ENCODE measurements at regions not wholly inside any gene's neighbourhood (a gene's known extent, or its start where the extent isn't known, plus 50 kb on each side); places are given as distances from the start of the nearest gene placed in this dataset.

DNA sequence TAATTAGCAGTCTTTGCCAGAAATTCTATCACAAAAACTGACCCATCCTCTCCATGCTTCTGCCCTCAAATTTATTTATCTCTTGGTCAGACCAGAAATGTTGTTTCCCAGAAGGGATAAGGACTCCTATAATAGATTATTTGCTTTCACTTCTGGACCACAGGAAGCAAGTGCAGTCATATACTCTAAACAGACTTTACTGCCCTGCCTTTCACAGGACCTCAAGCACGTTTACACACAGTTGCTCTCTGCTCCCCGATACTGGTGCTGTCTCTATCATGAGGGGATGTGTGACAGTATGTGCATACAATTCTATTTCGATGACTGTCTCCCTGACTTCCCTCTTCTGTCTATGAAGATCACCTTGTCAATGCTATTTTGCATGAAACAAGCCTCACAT lies 205.5 kb upstream of the TGFBR2 start:
- Histone ChIP-seq H3K27me3 (no peaks in the 10 kb centered on the region), H3K36me3 (no peaks in the 10 kb centered on the region), H3K4me3 (replicated peaks in 1 of 3) (no peak overlapping the region), H3K27ac (no peak overlapping the region), H3K9me3 (no peaks in the 10 kb centered on the region), H3K4me1 (peaks cover 4 to 8% of the 10 kb centered on the region in 2 donors)
- TF ChIP-seq, protein P1, sequence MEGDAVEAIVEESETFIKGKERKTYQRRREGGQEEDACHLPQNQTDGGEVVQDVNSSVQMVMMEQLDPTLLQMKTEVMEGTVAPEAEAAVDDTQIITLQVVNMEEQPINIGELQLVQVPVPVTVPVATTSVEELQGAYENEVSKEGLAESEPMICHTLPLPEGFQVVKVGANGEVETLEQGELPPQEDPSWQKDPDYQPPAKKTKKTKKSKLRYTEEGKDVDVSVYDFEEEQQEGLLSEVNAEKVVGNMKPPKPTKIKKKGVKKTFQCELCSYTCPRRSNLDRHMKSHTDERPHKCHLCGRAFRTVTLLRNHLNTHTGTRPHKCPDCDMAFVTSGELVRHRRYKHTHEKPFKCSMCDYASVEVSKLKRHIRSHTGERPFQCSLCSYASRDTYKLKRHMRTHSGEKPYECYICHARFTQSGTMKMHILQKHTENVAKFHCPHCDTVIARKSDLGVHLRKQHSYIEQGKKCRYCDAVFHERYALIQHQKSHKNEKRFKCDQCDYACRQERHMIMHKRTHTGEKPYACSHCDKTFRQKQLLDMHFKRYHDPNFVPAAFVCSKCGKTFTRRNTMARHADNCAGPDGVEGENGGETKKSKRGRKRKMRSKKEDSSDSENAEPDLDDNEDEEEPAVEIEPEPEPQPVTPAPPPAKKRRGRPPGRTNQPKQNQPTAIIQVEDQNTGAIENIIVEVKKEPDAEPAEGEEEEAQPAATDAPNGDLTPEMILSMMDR (IDR thresholded peaks at IDR 0.05), result no peak
- no peak for TF ChIP-seq POLR2A (IDR thresholded peaks at IDR 0.05)
- intact Hi-C loops (cut with DNase I), result no loop called here
- DNase-seq, result no peak
- 67 to 73% methylated on average over 3 of the region's 3 CpGs for WGBS, 2 donors

DNA sequence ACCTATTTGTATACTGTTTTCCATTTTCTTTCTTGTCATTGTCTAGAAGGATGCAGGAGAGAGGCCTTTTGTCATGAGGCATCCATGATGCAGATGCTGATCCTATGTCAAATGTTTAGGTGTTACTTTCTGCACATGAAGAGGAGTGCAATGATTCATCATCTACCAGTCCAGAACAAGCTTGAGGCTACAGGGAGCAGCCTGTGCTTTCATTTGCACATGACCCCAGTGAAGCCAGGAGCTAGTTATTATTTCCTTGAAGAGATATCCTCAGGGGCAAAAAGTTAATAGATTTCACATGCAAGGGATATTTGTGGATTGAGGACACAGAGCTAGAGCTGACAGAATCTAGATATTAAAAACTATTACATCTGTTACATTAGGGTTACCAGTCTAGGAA lies 204.4 kb upstream of the TGFBR2 start:
- Histone ChIP-seq H3K4me1 (peaks cover 4 to 8% of the 10 kb centered on the region in 2 donors), H3K36me3 (no peaks in the 10 kb centered on the region), H3K27ac (no peak overlapping the region), H3K27me3 (no peaks in the 10 kb centered on the region), H3K4me3 (replicated peaks in 1 of 3) (no peak overlapping the region), H3K9me3 (no peaks in the 10 kb centered on the region)
- DNase-seq, result no peak
- TF ChIP-seq, protein P1 (IDR thresholded peaks at IDR 0.05), result no peak
- TF ChIP-seq POLR2A (IDR thresholded peaks at IDR 0.05), result no peak
- intact Hi-C loops (cut with DNase I), result no loop called here

DNA sequence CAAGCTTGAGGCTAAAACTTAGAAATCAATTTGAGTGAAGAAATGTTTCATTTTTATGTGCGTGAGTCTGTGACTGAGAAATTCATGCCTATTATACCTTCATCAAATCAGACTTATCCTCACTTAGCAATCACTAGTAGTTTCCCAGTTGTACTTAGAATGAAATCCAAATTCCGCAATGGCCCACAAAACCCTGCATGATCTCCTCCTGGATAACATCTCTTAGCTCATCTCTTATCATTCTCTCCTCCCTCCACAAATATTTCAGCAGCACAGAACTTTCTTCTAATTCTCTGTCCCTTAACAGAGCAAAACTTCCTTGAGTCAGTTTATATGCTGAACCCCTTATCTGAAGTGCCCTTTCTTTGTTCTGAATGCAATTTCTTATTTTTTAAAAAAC lies 198.8 kb upstream of the TGFBR2 start:
- WGBS, 2 donors, result 96 to 98% methylated on average over 2 of the region's 2 CpGs
- Histone ChIP-seq H3K4me3 (replicated peaks in 1 of 3) (no peak overlapping the region), H3K9me3 (no peaks in the 10 kb centered on the region), H3K27me3 (no peaks in the 10 kb centered on the region), H3K27ac (no peak overlapping the region), H3K36me3 (no peaks in the 10 kb centered on the region), H3K4me1 (no peaks in the 10 kb centered on the region)
- intact Hi-C loops (cut with DNase I), result no loop called here
- TF ChIP-seq POLR2A (IDR thresholded peaks at IDR 0.05), result no peak
- TF ChIP-seq, protein P1 (IDR thresholded peaks at IDR 0.05), result no peak
- no peak for DNase-seq

DNA sequence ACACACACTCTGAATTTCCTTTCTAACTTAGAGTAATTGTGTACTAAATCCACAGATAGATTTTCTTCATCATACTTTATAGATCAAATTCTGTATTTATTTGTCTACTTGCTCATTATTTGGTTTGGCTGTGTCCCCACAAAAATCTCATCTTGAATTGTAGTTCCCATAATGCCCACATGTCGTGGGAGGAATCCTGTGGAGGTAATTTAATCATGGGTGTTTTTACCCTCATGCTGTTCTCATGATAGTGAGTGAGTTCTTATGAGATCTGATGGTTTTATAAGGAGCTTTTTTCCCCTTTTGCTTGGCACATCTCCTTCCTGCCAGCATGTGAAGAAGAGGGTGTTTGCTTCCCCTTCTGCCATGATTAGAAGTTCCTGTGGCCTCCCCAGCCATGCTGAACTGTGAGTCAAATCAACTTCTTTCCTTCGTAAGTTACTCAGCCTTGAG lies 198.3 kb upstream of the TGFBR2 start:
- Histone ChIP-seq H3K4me3 (replicated peaks in 1 of 3) (no peak overlapping the region), H3K27me3 (no peaks in the 10 kb centered on the region), H3K36me3 (no peaks in the 10 kb centered on the region), H3K9me3 (no peaks in the 10 kb centered on the region), H3K4me1 (no peaks in the 10 kb centered on the region), H3K27ac (no peak overlapping the region)
- intact Hi-C loops (cut with DNase I), result no loop called here
- TF ChIP-seq, protein P1 (IDR thresholded peaks at IDR 0.05), result no peak
- TF ChIP-seq POLR2A (IDR thresholded peaks at IDR 0.05), result no peak
- no peak for DNase-seq
- 88 to 89% methylated on average over 2 of the region's 2 CpGs for WGBS, 2 donors

DNA sequence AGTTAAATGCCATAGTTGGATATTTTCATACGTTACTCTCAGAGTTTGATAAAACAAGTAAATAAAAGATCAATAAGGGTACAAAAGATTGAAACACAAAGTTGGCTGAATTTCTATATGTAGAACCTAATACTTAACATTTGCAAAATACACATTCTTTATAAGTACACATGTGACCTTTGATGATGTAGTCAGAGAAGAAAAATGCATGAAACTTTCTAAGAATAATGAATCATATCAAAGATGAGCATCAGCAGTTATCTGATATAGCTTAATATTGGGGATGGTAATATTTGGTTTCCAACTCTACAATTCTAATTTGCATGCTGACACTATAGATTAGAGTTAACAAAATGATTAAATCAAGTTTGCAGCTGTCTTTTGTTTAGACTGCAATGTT lies 188.0 kb upstream of the TGFBR2 start:
- intact Hi-C loops (cut with DNase I), result no loop called here
- TF ChIP-seq, protein P1 (IDR thresholded peaks at IDR 0.05), result no peak
- TF ChIP-seq POLR2A (IDR thresholded peaks at IDR 0.05), result no peak
- Histone ChIP-seq H3K9me3 (no peaks in the 10 kb centered on the region), H3K27me3 (no peaks in the 10 kb centered on the region), H3K36me3 (no peaks in the 10 kb centered on the region), H3K4me1 (no peaks in the 10 kb centered on the region), H3K27ac (no peak overlapping the region), H3K4me3 (replicated peaks in 1 of 3) (no peak overlapping the region)
- WGBS, 2 donors, result 93 to 96% methylated on average over 1 of the region's 1 CpG
- DNase-seq, result no peak
